Stimulated activated effector memory CD8-positive, alpha-beta T cell treated with anti-CD3 and anti-CD28 coated beads, Interleukin-12 subunit alpha, Interleukin-12 subunit beta, amount 100 ng/mL, for 72 hours (primary cell): ENCODE measurements at regions not wholly inside any gene's neighbourhood (a gene's known extent, or its start where the extent isn't known, plus 50 kb on each side); places are given as distances from the start of the nearest gene placed in this dataset.
"Not testable (repeated sequence)": the region's sequence is repeated elsewhere in the genome, so short reads cannot be mapped to it uniquely, and the experiment has no call there.

Source experiments
- ATAC-seq: fragments of 150-1000 bp; cut with Tn5 transposase; 2 replicates; pipeline ENCODE4 v1.10.0; 2021
- DNase-seq, 2 donors: peaks; one replicate each; pipeline ENCODE4 v3.0.0; 2021 to 2022; ENCODE audit warnings: low spot score in 2 of 2
- H3K27ac Mint-ChIP-seq: one replicate; pipeline ENCODE4 v1.8.0; 2022; ENCODE audit warnings: mild to moderate bottlenecking, mixed read lengths
- H3K36me3 Mint-ChIP-seq: one replicate; pipeline ENCODE4 v1.8.0; 2022; ENCODE audit warnings: mild to moderate bottlenecking, mixed read lengths
- H3K4me1 Mint-ChIP-seq: one replicate; pipeline ENCODE4 v1.8.0; 2022; ENCODE audit warnings: mixed read lengths
- H3K4me3 Mint-ChIP-seq: one replicate; pipeline ENCODE4 v1.8.0; 2022; ENCODE audit warnings: mild to moderate bottlenecking, mixed read lengths
- H3K9me3 Mint-ChIP-seq: one replicate; pipeline ENCODE4 v1.8.0; 2022; ENCODE audit warnings: mixed read lengths

DNA sequence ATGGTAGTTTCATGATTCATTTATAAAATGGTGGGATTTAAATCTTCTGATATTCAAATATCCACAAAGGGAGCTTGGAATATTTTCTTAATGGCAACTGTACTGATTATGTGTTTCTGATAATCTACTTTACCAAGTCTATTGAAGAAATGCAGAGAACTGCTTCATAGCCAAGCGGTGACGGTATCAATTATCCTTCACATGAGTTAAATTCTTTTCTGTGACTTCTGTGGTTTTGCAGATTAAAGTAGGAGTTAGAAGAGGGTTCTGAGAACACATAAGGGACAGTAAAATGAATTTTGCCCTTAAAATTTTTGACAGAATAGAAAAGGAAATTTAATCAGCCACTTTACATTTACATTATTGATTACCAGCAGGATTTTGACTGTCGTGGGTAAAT lies 563.2 kb downstream of the GBE1 start:
- Mint-ChIP-seq H3K4me3 (no peak overlapping the region), H3K4me1 (no peaks in the 10 kb centered on the region), H3K36me3 (no peaks in the 10 kb centered on the region), H3K27ac (no peak overlapping the region), H3K9me3 (peaks cover 18% of the 10 kb centered on the region)
- DNase-seq (no peak), ATAC-seq (no peak)

DNA sequence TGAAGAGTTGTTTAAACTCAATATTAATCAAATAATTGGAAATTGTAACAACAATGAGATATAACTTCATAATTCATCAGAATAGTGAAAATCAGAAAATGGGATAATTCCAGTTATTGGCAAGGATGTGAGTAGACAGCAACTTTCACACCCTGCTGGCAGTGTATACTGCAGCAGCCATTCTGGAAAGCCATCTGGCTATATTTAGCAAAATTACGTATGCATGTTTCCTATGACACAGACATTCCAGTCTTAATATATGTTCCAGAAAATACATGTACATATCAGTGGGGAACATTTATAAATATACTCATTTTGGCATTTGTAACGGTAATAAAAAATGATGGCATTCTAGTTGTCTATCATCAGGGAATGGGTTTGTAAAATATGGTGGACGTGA lies 564.1 kb downstream of the GBE1 start:
- H3K36me3 Mint-ChIP-seq = no peaks in the 10 kb centered on the region
- no peak overlapping the region for H3K4me3 Mint-ChIP-seq
- peaks cover 15% of the 10 kb centered on the region for H3K9me3 Mint-ChIP-seq
- H3K4me1 Mint-ChIP-seq = no peaks in the 10 kb centered on the region
- H3K27ac Mint-ChIP-seq = no peak overlapping the region
- ATAC-seq = no peak
- DNase-seq = no peak

DNA sequence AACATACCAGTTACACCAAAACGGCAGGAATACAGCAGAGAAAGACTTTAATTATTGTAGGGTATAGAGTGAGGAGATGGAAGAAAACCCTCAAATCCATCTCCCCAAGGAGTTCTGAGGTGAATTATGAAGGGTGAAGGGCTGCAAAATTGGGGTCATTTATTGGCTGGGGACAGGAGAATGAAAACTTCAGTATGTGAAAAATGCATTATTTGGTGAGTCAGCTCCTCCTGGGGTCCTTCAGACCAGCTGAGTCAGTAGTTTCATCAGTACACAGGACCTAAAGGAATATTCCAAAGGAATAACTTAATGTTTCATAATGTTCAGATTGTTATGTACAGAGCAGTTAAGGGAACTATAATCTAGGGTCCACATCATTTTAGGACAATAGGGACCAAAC lies 566.0 kb downstream of the GBE1 start:
- peaks cover 15% of the 10 kb centered on the region for H3K9me3 Mint-ChIP-seq
- ATAC-seq (no peak), DNase-seq (no peak)
- no peaks in the 10 kb centered on the region for H3K4me1 Mint-ChIP-seq
- H3K36me3 Mint-ChIP-seq = no peaks in the 10 kb centered on the region
- no peak overlapping the region for H3K27ac Mint-ChIP-seq
- H3K4me3 Mint-ChIP-seq = no peak overlapping the region

DNA sequence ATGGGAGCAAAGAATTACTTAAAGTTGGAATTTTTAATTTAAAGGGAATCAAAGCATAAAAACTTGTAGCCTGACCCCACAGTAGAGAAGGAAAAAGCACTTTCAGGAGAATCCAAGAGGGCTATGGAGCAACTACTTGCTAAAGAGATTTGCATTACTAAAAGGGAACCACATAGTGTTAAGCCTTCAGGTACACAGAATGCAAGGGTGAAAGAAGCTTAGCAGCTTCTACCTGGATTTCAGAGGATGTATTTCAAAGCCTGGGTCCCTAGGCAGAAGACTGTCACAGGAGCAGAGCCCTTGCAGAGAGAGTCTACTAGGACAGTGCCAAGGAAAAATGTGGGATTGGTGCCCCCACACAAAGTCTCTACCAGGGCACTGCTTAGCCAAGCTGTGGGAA lies 575.0 kb downstream of the GBE1 start:
- H3K36me3 Mint-ChIP-seq = no peaks in the 10 kb centered on the region
- no peaks in the 10 kb centered on the region for H3K4me1 Mint-ChIP-seq
- H3K9me3 Mint-ChIP-seq = peaks cover 20% of the 10 kb centered on the region
- H3K27ac Mint-ChIP-seq = no peak overlapping the region
- no peak for DNase-seq
- no peak for ATAC-seq
- H3K4me3 Mint-ChIP-seq = no peak overlapping the region

DNA sequence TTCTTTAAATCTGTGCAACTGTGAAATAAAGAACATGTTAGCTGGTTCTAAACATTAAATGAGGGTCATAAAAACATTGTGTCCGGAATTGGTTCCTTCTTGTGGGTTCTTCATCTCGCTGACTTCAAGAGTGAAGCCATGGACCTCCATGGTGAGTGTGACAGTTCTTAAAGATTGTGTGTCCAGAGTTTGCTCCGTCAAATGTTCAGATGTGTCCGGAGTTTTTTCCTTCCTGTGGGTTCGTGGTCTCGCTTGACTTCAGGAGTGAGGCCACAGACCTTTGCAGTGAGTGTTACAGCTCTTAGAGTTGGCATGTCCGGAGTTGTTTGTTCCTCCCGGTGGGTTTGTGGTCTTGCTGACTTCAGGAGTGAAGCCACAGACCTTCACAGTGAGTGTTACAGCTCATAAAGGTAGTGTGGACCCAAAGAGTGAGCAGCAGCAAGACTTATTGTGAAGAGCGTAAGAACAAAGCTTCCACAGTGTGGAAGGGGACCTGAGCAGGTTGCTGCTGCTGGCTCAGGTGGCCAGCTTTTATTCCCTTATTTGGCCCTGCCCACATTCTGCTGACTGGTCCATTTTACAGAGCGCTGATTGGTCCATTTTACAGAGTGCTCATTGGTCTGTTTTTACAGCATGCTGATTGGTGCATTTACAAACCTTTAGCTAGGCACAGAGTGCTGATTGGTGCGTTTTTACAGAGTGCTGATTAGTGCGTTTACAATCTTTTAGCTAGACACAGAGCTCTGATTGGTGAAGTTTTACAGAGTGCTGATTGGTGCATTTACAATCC lies 579.2 kb downstream of the GBE1 start:
- H3K9me3 Mint-ChIP-seq = peaks cover 10% of the 10 kb centered on the region
- not testable (repeated sequence) for H3K27ac Mint-ChIP-seq, H3K36me3 Mint-ChIP-seq, ATAC-seq, H3K4me1 Mint-ChIP-seq, H3K4me3 Mint-ChIP-seq, DNase-seq

DNA sequence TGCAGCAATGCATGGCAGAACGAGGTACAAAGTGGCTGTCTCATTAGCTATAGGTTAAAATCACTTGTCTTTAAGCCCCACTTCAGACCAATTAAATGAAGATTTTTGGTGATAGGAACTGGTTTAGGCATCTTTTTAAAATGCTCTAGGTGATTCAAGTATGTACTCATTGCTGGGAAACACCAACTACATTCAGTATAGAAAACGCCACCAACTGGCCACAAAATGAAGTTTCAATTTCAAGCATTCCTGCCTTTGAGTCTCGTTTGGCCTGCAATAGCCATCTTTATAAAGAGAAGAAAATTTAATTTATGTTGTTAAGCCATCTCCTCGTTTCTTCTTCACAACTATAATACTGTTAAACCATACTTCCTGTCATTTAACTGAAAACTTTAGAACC lies 587.9 kb downstream of the GBE1 start:
- no peaks in the 10 kb centered on the region for H3K36me3 Mint-ChIP-seq
- H3K27ac Mint-ChIP-seq = no peak overlapping the region
- no peak overlapping the region for H3K4me3 Mint-ChIP-seq
- no peak for DNase-seq
- H3K9me3 Mint-ChIP-seq = peaks cover 6% of the 10 kb centered on the region
- no peak for ATAC-seq
- H3K4me1 Mint-ChIP-seq = no peaks in the 10 kb centered on the region

DNA sequence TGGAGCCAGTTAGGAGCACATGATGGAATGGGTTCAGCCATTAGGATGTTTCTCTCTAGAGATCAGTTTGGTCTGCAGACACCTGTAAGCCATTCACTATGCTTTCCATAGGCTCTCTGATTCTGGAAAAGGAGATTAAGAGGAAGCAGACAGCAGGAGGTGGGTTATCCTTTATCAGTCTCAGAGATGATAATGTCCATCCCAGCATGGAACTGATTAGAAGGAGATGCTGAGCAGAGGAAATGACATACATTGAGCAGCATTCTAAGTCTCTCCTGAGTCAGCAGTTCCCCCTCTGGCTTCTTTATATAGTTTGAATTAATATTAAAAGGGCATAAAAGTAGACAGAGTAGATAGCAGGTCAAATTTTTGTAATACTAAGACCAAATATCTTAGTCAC lies 591.1 kb downstream of the GBE1 start:
- H3K9me3 Mint-ChIP-seq = peaks cover 18% of the 10 kb centered on the region
- no peak overlapping the region for H3K4me3 Mint-ChIP-seq
- ATAC-seq = no peak
- H3K27ac Mint-ChIP-seq = no peak overlapping the region
- no peak for DNase-seq
- no peaks in the 10 kb centered on the region for H3K4me1 Mint-ChIP-seq
- no peaks in the 10 kb centered on the region for H3K36me3 Mint-ChIP-seq

DNA sequence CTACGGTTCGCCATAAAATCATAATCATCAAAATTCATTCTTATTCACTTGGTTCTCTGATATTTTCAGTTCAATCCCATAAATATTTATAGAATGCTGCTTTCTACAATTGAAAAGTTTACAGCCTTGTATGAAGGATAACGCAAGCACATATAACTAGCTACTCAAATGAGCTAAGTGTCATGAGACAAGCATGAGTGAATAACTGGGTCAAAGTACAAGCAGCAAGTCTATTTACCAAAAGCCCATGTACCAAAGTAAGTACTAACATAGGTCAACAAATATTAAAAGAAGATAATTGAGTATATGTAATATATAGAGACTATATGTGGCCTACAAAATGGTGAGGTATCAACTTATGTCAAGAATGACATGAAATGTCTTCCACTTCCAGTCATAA lies 596.6 kb downstream of the GBE1 start:
- no peak for DNase-seq
- Mint-ChIP-seq H3K4me1 (no peaks in the 10 kb centered on the region), H3K27ac (no peak overlapping the region), H3K9me3 (peaks cover 27% of the 10 kb centered on the region), H3K36me3 (no peaks in the 10 kb centered on the region), H3K4me3 (no peak overlapping the region)
- ATAC-seq = no peak

DNA sequence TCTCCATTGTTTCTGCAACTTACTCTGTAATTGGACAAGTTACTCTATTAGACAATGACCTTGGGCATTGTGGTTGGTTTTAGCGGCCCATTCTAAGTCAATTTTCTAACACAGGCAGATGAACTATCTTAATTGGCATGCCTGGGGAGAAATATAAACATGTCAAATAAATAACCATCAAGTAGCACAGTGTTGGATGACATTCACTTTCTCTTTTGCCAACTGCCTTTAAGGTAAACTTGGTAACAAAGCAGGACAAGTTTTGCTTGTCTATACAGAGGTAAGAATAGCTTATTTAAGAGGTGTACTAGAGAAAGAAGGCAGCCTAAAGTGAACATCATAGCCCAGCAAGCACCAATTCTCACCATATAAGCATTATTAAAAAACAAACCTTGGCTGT lies 599.6 kb downstream of the GBE1 start:
- no peaks in the 10 kb centered on the region for H3K36me3 Mint-ChIP-seq
- H3K4me3 Mint-ChIP-seq = no peak overlapping the region
- no peaks in the 10 kb centered on the region for H3K4me1 Mint-ChIP-seq
- ATAC-seq (no peak), DNase-seq (no peak)
- peaks cover 21% of the 10 kb centered on the region for H3K9me3 Mint-ChIP-seq
- H3K27ac Mint-ChIP-seq = no peak overlapping the region

DNA sequence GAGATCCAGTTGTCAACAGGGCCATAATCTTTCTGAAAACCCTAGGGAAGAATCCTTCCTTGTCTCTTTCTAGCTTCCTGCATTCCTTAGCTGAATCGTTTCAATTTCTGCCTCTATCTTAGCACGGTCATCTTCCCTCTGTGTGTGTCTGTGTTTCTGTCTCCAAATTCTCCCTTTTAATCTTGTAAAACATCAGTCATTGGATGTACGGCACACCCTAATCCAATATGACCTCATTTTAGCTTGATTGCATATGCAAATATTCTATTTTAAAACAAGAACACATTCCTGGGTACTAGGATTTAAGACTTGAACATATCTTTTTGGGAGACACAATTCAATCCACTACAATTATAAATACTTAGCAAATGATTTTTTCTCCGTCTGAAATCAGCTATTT lies 600.3 kb downstream of the GBE1 start:
- no peak for ATAC-seq
- H3K4me3 Mint-ChIP-seq = no peak overlapping the region
- H3K36me3 Mint-ChIP-seq = no peaks in the 10 kb centered on the region
- no peak for DNase-seq
- no peak overlapping the region for H3K27ac Mint-ChIP-seq
- H3K9me3 Mint-ChIP-seq = peaks cover 25% of the 10 kb centered on the region
- H3K4me1 Mint-ChIP-seq = no peaks in the 10 kb centered on the region

DNA sequence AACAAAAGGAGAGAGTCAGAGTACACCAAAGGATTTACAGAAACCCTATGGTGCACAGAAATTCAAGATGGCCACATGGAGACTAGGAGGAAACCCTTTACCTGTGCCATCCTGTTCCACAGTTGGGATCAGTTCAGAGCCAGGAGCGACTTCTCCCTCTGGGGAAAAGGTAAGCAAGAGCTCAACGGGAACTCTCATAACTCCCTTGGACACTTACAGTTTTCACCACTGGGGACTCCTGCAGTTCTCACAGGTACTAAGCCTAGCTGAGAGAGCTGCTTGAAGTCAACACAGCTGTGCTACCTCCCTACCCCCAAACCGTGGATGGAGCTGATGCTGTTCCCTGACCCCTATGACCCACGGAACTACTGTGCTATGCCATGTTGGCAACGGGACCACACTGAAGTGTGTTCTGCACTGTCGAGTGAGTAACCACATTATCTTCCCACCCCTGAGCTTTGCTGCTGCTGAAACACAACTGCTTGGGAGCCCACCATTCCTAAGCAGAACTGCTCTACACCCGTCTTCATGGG lies 606.8 kb downstream of the GBE1 start:
- DNase-seq = no peak
- H3K4me3 Mint-ChIP-seq = no peak overlapping the region
- no peaks in the 10 kb centered on the region for H3K36me3 Mint-ChIP-seq
- ATAC-seq = peak; percentile 28
- peaks cover 20% of the 10 kb centered on the region for H3K9me3 Mint-ChIP-seq
- H3K4me1 Mint-ChIP-seq = no peaks in the 10 kb centered on the region
- H3K27ac Mint-ChIP-seq = no peak overlapping the region

DNA sequence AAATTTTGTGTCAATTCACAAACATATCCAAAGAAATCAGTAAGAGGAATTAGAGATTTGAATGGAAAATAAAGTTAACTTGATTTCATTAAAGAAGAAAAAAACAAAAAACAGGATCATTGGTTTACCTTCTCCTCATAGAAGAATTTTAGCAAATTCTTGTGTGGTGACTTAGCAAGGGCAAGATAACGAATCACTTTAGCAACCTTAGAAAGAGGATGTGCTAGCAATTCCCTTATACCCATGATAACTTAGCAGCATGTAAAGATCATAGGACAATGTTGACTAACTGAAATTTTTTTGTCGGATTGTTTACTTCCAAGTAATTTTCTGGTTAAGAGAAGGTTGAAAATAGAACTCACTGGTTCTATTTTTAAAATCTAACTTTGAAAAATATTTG lies 609.3 kb downstream of the GBE1 start:
- Mint-ChIP-seq H3K4me1 (no peaks in the 10 kb centered on the region), H3K4me3 (no peak overlapping the region), H3K27ac (no peak overlapping the region), H3K9me3 (peaks cover 16% of the 10 kb centered on the region), H3K36me3 (no peaks in the 10 kb centered on the region)
- ATAC-seq (no peak), DNase-seq (no peak)

DNA sequence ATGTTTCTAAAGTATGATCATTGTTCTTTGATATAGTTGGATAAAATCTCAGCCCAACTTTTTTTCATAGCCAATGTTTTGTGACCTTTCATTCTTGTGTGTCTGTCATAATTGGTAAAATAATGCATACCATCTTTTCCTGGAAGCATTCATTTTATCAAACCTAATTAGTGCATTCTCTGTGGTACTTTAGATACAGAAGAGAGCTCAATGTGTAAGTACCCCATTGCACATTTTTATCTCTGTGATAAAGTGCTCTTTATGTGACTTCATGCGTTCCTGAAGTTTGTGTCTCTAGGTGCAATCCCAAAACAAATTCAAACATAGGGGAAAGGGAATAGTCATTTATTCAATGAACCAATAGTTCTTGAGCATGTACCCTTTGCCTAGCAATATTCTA lies 628.5 kb downstream of the GBE1 start:
- DNase-seq (no peak), ATAC-seq (no peak)
- Mint-ChIP-seq H3K4me1 (no peaks in the 10 kb centered on the region), H3K9me3 (peaks cover 16% of the 10 kb centered on the region), H3K4me3 (no peak overlapping the region), H3K36me3 (no peaks in the 10 kb centered on the region), H3K27ac (no peak overlapping the region)

DNA sequence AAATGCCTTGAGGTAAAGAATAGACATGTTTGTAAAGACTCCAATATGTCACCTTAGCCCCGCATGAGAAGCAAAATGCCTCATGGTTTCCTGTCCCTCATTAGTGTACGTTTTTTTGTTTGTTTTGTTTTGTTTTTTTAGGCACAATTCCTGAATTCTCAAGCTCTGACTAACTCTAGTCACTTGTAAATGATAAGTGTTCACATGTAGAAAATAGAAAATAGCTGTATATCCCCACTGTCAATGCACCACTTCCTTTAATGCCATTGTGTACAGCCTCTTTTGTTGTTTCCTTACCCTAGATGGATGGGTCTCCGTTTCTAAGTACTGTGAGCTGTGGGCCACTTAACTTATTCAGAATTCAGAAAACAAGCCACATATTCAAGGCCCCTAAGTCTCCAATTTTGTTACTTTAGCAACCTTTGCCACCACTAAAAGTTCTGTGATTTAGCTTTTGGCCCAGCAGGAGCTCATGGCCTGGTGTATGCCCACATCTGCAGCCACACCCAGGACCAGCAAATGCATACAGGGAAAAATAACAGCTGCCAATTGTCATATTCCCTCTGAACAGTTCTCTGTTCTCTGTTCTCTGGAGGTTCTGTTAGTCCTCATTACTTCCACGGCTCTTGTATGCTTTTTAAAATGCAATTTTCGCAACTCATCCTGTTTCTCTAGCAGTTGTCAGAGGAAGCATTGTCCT lies 655.5 kb downstream of the GBE1 start:
- Mint-ChIP-seq H3K36me3 (no peaks in the 10 kb centered on the region), H3K4me3 (no peak overlapping the region), H3K27ac (no peak overlapping the region), H3K4me1 (no peaks in the 10 kb centered on the region), H3K9me3 (peaks cover 17% of the 10 kb centered on the region)
- ATAC-seq (no peak), DNase-seq (no peak)

DNA sequence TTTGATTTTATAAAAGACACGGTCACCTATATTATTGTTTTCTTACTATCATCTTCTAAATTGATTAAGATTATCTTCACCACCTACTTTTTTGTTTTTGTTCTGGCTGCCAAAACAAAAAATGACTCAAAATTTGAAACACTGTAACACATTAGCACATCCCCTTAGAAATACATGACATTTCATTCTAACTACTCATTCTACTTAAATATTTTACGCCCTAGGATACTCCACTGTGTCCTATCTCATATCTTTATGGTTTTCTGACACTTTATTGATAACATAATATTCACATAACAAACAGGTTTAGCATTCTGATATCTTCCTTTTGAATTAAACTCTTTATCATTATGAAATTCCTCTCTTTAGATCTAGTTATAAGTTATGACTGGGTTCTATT lies 656.2 kb downstream of the GBE1 start:
- H3K4me3 Mint-ChIP-seq = no peak overlapping the region
- H3K27ac Mint-ChIP-seq = no peak overlapping the region
- DNase-seq (no peak), ATAC-seq (no peak)
- no peaks in the 10 kb centered on the region for H3K36me3 Mint-ChIP-seq
- H3K9me3 Mint-ChIP-seq = peaks cover 15% of the 10 kb centered on the region
- H3K4me1 Mint-ChIP-seq = no peaks in the 10 kb centered on the region

DNA sequence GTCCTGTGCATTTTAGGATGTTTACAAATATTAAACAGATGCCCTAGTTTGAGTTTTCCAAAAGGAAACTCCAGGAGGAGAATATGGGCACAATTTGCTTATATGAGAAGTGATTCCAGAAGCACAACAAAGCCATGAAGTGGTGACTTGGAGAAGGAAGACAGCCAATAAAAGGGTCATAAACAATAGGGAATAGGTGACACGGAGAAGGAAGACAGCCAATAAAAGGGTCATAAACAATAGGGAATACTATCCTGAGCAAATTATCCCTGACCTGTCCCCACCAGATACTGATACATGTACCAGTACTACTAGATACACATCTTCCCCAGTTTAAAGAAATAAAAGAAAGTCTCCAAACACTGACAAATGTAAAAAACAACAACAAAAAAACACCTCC lies 663.6 kb downstream of the GBE1 start:
- H3K4me1 Mint-ChIP-seq = no peaks in the 10 kb centered on the region
- H3K9me3 Mint-ChIP-seq = peaks cover 17% of the 10 kb centered on the region

More for the DNA sequence above, 663.6 kb downstream of the GBE1 start:
- DNase-seq = no peak
- no peak for ATAC-seq
- no peak overlapping the region for H3K27ac Mint-ChIP-seq
- no peak overlapping the region for H3K4me3 Mint-ChIP-seq
- H3K36me3 Mint-ChIP-seq = no peaks in the 10 kb centered on the region
